IMR-90 (cell line): ENCODE measurements at regions not wholly inside any gene's neighbourhood (a gene's known extent, or its start where the extent isn't known, plus 50 kb on each side); places are given as distances from the start of the nearest gene placed in this dataset.

Source experiments
- ATAC-seq: fragments of 200-7000 bp; cut with Tn5 transposase; 2 replicates; pipeline ENCODE4 v1.9.1; 2020; ENCODE audit warnings: low read depth, mild to moderate bottlenecking, moderate library complexity
- BruUV-seq: library from RNA; stranded (reverse); fragments of 400-500 nt; replicated peaks from 2 replicates; lab custom pipeline; 2021; lab: Mats Ljungman, UMichigan
- CTCF ChIA-PET: fragments of 300-600 bp; formaldehyde crosslinking; extraction: SDS; loops from one replicate; lab custom pipeline; 2021; ENCODE audit warnings: antibody characterized with exemption; lab: Yijun Ruan, JAX
- POLR2A ChIA-PET: fragments of 300-600 bp; sonication (Branson Sonifier 250); formaldehyde crosslinking; loops from one replicate; lab custom pipeline; 2022; ENCODE audit warnings: antibody characterized with exemption; ENCODE audit not compliant: unreplicated experiment; lab: Charles Lee
- DNase-seq: peaks from one replicate; pipeline ENCODE4 v3.0.0; 2013
- H2AFZ ChIP-seq: replicated peaks from 2 replicates; pipeline ENCODE3; 2013; ENCODE audit warnings: low read length, mild to moderate bottlenecking; ENCODE audit not compliant: poor library complexity
- H2AK5ac ChIP-seq: 2 replicates; pipeline ENCODE4 v1.6.1; 2013; ENCODE audit warnings: low read depth, low read length, inconsistent platforms
- H2AK9ac ChIP-seq: replicated peaks from 2 replicates; pipeline ENCODE3; 2013; ENCODE audit warnings: mild to moderate bottlenecking, low read depth, low read length, moderate library complexity; ENCODE audit not compliant: poor library complexity
- H2BK120ac ChIP-seq: 2 replicates; pipeline ENCODE4 v1.6.1; 2013; ENCODE audit warnings: low read depth, low read length, inconsistent platforms
- H2BK15ac ChIP-seq: 3 replicates; pipeline ENCODE4 v1.6.1; 2013; ENCODE audit warnings: low read depth, low read length, inconsistent platforms
- H2BK20ac ChIP-seq: 2 replicates; pipeline ENCODE4 v1.6.1; 2013; ENCODE audit warnings: low read depth, mild to moderate bottlenecking, inconsistent platforms, low read length, moderate library complexity
- H2BK5ac ChIP-seq: 2 replicates; pipeline ENCODE4 v1.6.1; 2013; ENCODE audit warnings: mild to moderate bottlenecking, low read depth, low read length, inconsistent platforms; ENCODE audit not compliant: poor library complexity, severe bottlenecking
- H3K14ac ChIP-seq: replicated peaks from 2 replicates; pipeline ENCODE4 v1.6.1; 2013; ENCODE audit warnings: low read depth, low read length, inconsistent platforms
- H3K18ac ChIP-seq: 2 replicates; pipeline ENCODE4 v1.6.1; 2013; ENCODE audit warnings: low read depth, low read length, control low read depth
- H3K23ac ChIP-seq: 2 replicates; pipeline ENCODE4 v1.6.1; 2013; ENCODE audit warnings: low read depth, low read length, inconsistent platforms
- H3K27ac ChIP-seq: 2 replicates; pipeline ENCODE4 v1.5.1; 2013; ENCODE audit warnings: mild to moderate bottlenecking, control low read depth, low read length; ENCODE audit not compliant: insufficient read depth
- H3K27me3 ChIP-seq: 2 replicates; pipeline ENCODE4 v1.6.1; 2013; ENCODE audit warnings: low read length; ENCODE audit not compliant: control insufficient read depth, insufficient read depth
- H3K36me3 ChIP-seq: 2 replicates; pipeline ENCODE4 v1.6.1; 2013; ENCODE audit warnings: low read length, mixed read lengths; ENCODE audit not compliant: control insufficient read depth, insufficient read depth
- H3K4ac ChIP-seq: 2 replicates; pipeline ENCODE4 v1.6.1; 2013; ENCODE audit warnings: low read depth, low read length, inconsistent platforms
- H3K4me1 ChIP-seq: 2 replicates; pipeline ENCODE4 v1.6.1; 2013; ENCODE audit warnings: low read length, mixed read lengths; ENCODE audit not compliant: control insufficient read depth, insufficient read depth
- H3K4me2 ChIP-seq: 2 replicates; pipeline ENCODE4 v1.6.1; 2013; ENCODE audit warnings: low read depth, mild to moderate bottlenecking, control low read depth, low read length, moderate library complexity
- H3K4me3 ChIP-seq: 2 replicates; pipeline ENCODE4 v1.5.1; 2013; ENCODE audit warnings: low read depth, mild to moderate bottlenecking, control low read depth, low read length, moderate library complexity; ENCODE audit not compliant: insufficient read depth
- H3K56ac ChIP-seq: 2 replicates; pipeline ENCODE4 v1.6.1; 2013; ENCODE audit warnings: low read length, inconsistent platforms; ENCODE audit not compliant: insufficient read depth; ENCODE audit errors: extremely low read depth
- H3K79me1 ChIP-seq, 2 experiments: 2 replicates each; pipeline ENCODE4 v1.6.1; 2013; ENCODE audit warnings: low read length in 2 of 2, inconsistent platforms in 1 of 2, low read depth in 1 of 2
- H3K9ac ChIP-seq: 2 replicates; pipeline ENCODE4 v1.6.1; 2013; ENCODE audit warnings: low read depth, low read length, control low read depth
- H3K9me1 ChIP-seq: 2 replicates; pipeline ENCODE4 v1.6.1; 2013; ENCODE audit warnings: low read length, inconsistent platforms; ENCODE audit not compliant: insufficient read depth
- H3K9me3 ChIP-seq: 2 replicates; pipeline ENCODE4 v1.6.1; 2013; ENCODE audit warnings: low read length; ENCODE audit not compliant: control insufficient read depth, insufficient read depth
- H4K20me1 ChIP-seq: 2 replicates; pipeline ENCODE4 v1.6.1; 2013; ENCODE audit warnings: low read length, inconsistent platforms; ENCODE audit not compliant: insufficient read depth
- H4K5ac ChIP-seq: 2 replicates; pipeline ENCODE4 v1.6.1; 2013; ENCODE audit warnings: mild to moderate bottlenecking, low read depth, low read length, control low read depth
- H4K8ac ChIP-seq, 2 experiments: 2 replicates each; pipeline ENCODE4 v1.6.1; 2013; ENCODE audit warnings: low read depth in 2 of 2, low read length in 2 of 2, control low read depth in 1 of 2, inconsistent platforms in 1 of 2
- H4K91ac ChIP-seq: 2 replicates; pipeline ENCODE4 v1.6.1; 2013; ENCODE audit warnings: low read depth, low read length, inconsistent platforms; ENCODE audit not compliant: insufficient read depth
- BHLHE40 ChIP-seq: fragments of 150-350 bp; IDR thresholded peaks from 2 replicates; pipeline ENCODE4 v1.6.1; 2016; ENCODE audit warnings: mild to moderate bottlenecking, low read depth, low read length
- CHD1 ChIP-seq: IDR thresholded peaks from 2 replicates; pipeline ENCODE4 v1.6.1; 2012; ENCODE audit warnings: low read depth, low read length, improper control_type of control experiment
- POLR2A ChIP-seq: IDR thresholded peaks from 2 replicates; pipeline ENCODE4 v1.6.1; 2012; ENCODE audit warnings: mild to moderate bottlenecking, low read depth, low read length
- RFX5 ChIP-seq: IDR thresholded peaks from 2 replicates; pipeline ENCODE4 v1.8.0; 2012; ENCODE audit warnings: low read depth, mild to moderate bottlenecking, low read length, moderate library complexity
- whole genome bisulfite sequencing, 2 experiments: methylation state at CpG; one replicate each; pipeline versions ENCODE4 v1.1.5 to v1.1.7; 2013; ENCODE audit warnings: missing lambda C conversion rate in 2 of 2; ENCODE audit not compliant: insufficient read length in 1 of 2; ENCODE audit errors: extremely low coverage in 2 of 2; 5-methylcytosine and 5-hydroxymethylcytosine counted together
- dilution Hi-C: fragments of 300-500 bp; cut with HindIII; formaldehyde crosslinking; loops from one replicate; pipeline ENCODE4 v1.14.3; 2018; ENCODE audit warnings: low sequenced_read_pairs; ENCODE audit not compliant: unreplicated experiment
- in situ Hi-C: fragments of 300-500 bp; cut with MboI; formaldehyde crosslinking; loops from 3 replicates; pipeline ENCODE4 v1.14.3; 2019; ENCODE audit warnings: low sequenced_read_pairs, inconsistent platforms, mixed read lengths
- intact Hi-C: fragments of 100-400 bp; cut with micrococcal nuclease; formaldehyde crosslinking; loops from 2 replicates; pipeline ENCODE4 v1.10.0; 2022

GRCh38 chr2:6060992-6061663 lies 368.9 kb downstream of the SOX11 start:
- Histone ChIP-seq H3K27me3 (no peaks in the 10 kb centered on the region), H3K18ac (no peak overlapping the region), H3K4me1 (no peaks in the 10 kb centered on the region), H3K9me1 (no peaks in the 10 kb centered on the region), H3K4me3 (no peak overlapping the region), H4K8ac (no peak overlapping the region), H2AFZ (no peak overlapping the region), H2BK15ac (no peak overlapping the region), H2BK120ac (no peak overlapping the region), H2BK5ac (no peak overlapping the region), H2AK5ac (no peak overlapping the region), H3K4ac (no peak overlapping the region), H3K9me3 (peaks cover 2% of the 10 kb centered on the region; the same call in 1 of the 2 replicates), H3K27ac (no peak overlapping the region), H3K23ac (no peak overlapping the region), H3K36me3 (no peaks in the 10 kb centered on the region), H4K20me1 (no peaks in the 10 kb centered on the region), H2AK9ac (no peak overlapping the region), H3K56ac (no peak overlapping the region), H3K4me2 (no peak overlapping the region), H4K91ac (no peak overlapping the region), H2BK20ac (no peak overlapping the region), H3K79me1 (no peaks in the 10 kb centered on the region), H3K14ac (no peak overlapping the region), H4K5ac (no peak overlapping the region), H3K9ac (no peak overlapping the region)
- TF ChIP-seq BHLHE40, result no peak
- no peak for TF ChIP-seq POLR2A
- TF ChIP-seq RFX5, result no peak
- TF ChIP-seq CHD1, result no peak
- ChIA-PET POLR2A (no interaction called here), CTCF (no interaction called here)
- no peak for ATAC-seq
- no TSS peak for BruUV-seq
- in situ Hi-C loops, result no loop called here
- WGBS, 2 experiments, result 100% methylated on average over 2 of the region's 5 CpGs; no CpG with 5 or more reads in 1 of the 2 experiments
- no peak for DNase-seq
- dilution Hi-C loops, result no loop called here
- intact Hi-C loops, result no loop called here
